Endodermal cell (in vitro differentiated cells): ENCODE measurements at regions not wholly inside any gene's neighbourhood (a gene's known extent, or its start where the extent isn't known, plus 50 kb on each side); places are given as distances from the start of the nearest gene placed in this dataset.

ENCODE experiments used
- DNase-seq: peaks from one replicate; pipeline ENCODE4 v3.0.0-alpha.2; 2017
- H3K27ac ChIP-seq: 2 replicates; pipeline ENCODE4 v1.5.1; 2013; ENCODE audit warnings: mild to moderate bottlenecking, low read depth, low read length, moderate library complexity
- H3K27me3 ChIP-seq: 2 replicates; pipeline ENCODE4 v1.6.1; 2013; ENCODE audit warnings: mild to moderate bottlenecking, low read length, moderate library complexity; ENCODE audit not compliant: insufficient read depth, control insufficient read depth, poor library complexity, severe bottlenecking
- H3K36me3 ChIP-seq: 2 replicates; pipeline ENCODE4 v1.7.0; 2013; ENCODE audit warnings: mild to moderate bottlenecking, low read length, moderate library complexity; ENCODE audit not compliant: control insufficient read depth, insufficient read depth
- H3K4me1 ChIP-seq: one replicate; pipeline ENCODE4 v1.7.0; 2013; ENCODE audit warnings: low read length; ENCODE audit not compliant: control insufficient read depth, insufficient read depth
- H3K4me3 ChIP-seq: 2 replicates; pipeline ENCODE4 v1.5.1; 2013; ENCODE audit warnings: mild to moderate bottlenecking, low read length, moderate library complexity
- H3K9ac ChIP-seq: 2 replicates; pipeline ENCODE4 v1.6.1; 2013; ENCODE audit warnings: mild to moderate bottlenecking, low read length, moderate library complexity; ENCODE audit not compliant: poor library complexity, severe bottlenecking; ENCODE audit errors: extremely low read depth
- H3K9me3 ChIP-seq: 2 replicates; pipeline ENCODE4 v1.6.1; 2013; ENCODE audit warnings: mild to moderate bottlenecking, low read length, moderate library complexity; ENCODE audit not compliant: control insufficient read depth
- H3K27ac Mint-ChIP-seq: 2 replicates; pipeline ENCODE4 v1.8.0; 2020; ENCODE audit warnings: mixed read lengths
- H3K27me3 Mint-ChIP-seq: 2 replicates; pipeline ENCODE4 v1.8.0; 2021; ENCODE audit warnings: mild to moderate bottlenecking, mixed read lengths; ENCODE audit not compliant: insufficient read depth
- H3K36me3 Mint-ChIP-seq: 2 replicates; pipeline ENCODE4 v1.8.0; 2020; ENCODE audit warnings: low read depth, mixed read lengths
- H3K4me1 Mint-ChIP-seq: 2 replicates; pipeline ENCODE4 v1.8.0; 2020; ENCODE audit warnings: mixed read lengths
- H3K4me3 Mint-ChIP-seq: 2 replicates; pipeline ENCODE4 v1.8.0; 2020; ENCODE audit warnings: mild to moderate bottlenecking, moderate library complexity, mixed read lengths
- H3K9me3 Mint-ChIP-seq: 2 replicates; pipeline ENCODE4 v1.8.0; 2020; ENCODE audit warnings: mild to moderate bottlenecking, mixed read lengths
- CTCF ChIP-seq: fragments of 200-600 bp; sonication (generic); conservative IDR thresholded peaks from 2 replicates; pipeline ENCODE4 v1.5.0; 2021; ENCODE audit warnings: antibody characterized with exemption, mild to moderate bottlenecking
- WGBS, 2 experiments: methylation state at CpG; one replicate each; pipeline versions ENCODE4 v1.1.5 to v1.1.7; 2013; ENCODE audit warnings: missing lambda C conversion rate in 2 of 2, mixed read lengths in 1 of 2; ENCODE audit not compliant: insufficient coverage in 1 of 2, insufficient read length in 1 of 2; 5-methylcytosine and 5-hydroxymethylcytosine counted together

GRCh38 chr22:49136816-49137180 lies 690.9 kb downstream of the BRD1 start:
- H3K27ac Mint-ChIP-seq = no peak overlapping the region
- Histone ChIP-seq H3K9me3 (no peaks in the 10 kb centered on the region), H3K27ac (no peak overlapping the region), H3K27me3 (no peaks in the 10 kb centered on the region), H3K36me3 (no peaks in the 10 kb centered on the region), H3K9ac (no peak overlapping the region), H3K4me3 (no peak overlapping the region), H3K4me1 (no peaks in the 10 kb centered on the region)
- 88 to 91% methylated on average over 4 to 9 of the region's 9 CpGs for WGBS, 2 experiments
- no peak for TF ChIP-seq CTCF
- no peak for DNase-seq
- no peak overlapping the region for H3K4me3 Mint-ChIP-seq
- H3K27me3 Mint-ChIP-seq = no peaks in the 10 kb centered on the region
- H3K36me3 Mint-ChIP-seq = no peaks in the 10 kb centered on the region
- no peaks in the 10 kb centered on the region for H3K9me3 Mint-ChIP-seq
- H3K4me1 Mint-ChIP-seq = no peaks in the 10 kb centered on the region

DNA sequence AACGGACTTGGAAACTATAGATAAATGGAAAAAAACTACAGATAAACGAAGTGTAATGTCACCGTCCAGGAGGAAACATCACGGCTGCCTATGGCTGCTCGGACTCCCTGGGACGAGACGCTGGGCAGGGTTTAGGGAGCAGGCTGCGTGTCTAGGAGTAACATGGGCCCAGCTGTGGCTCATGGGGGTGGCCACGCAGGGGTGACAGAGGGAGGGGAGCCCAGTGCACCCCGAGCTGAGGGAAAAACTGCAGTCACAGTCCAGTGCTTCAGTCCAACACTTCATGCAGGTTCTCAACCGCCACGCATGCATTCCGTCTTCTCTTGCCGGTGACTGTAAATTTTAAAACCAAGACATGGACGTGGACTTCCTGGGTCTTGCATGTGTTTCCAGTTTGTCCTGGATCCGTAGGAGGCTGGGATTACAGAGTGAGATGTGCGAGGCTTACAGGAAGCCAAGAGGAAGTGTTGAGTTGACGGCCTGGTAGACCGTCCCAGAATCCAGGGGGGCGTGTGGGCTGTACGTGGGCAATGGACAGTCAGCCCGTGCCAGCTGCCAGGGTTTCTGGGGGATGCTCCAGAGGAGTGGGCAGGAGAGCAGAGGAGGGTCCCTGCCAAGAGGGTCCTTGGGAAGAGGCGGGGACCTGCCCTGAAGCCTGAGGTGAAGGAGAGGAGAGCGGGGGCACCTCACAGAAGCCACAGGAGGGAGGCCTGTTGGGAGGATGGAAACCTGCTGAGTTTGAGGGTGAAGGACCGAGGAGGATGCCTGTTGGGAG lies 691.4 kb downstream of the BRD1 start:
- DNase-seq = no peak
- Mint-ChIP-seq H3K27ac (no peak overlapping the region), H3K4me1 (no peaks in the 10 kb centered on the region), H3K9me3 (no peaks in the 10 kb centered on the region), H3K27me3 (no peaks in the 10 kb centered on the region), H3K4me3 (no peak overlapping the region), H3K36me3 (no peaks in the 10 kb centered on the region)
- 89 to 91% methylated on average over 21 to 25 of the region's 25 CpGs for WGBS, 2 experiments
- Histone ChIP-seq H3K9ac (no peak overlapping the region), H3K4me1 (no peaks in the 10 kb centered on the region), H3K9me3 (no peaks in the 10 kb centered on the region), H3K27me3 (no peaks in the 10 kb centered on the region), H3K27ac (no peak overlapping the region), H3K4me3 (no peak overlapping the region), H3K36me3 (no peaks in the 10 kb centered on the region)
- TF ChIP-seq CTCF = no peak

GRCh38 chr22:49134076-49134475 lies 693.6 kb downstream of the BRD1 start:
- Histone ChIP-seq H3K27ac (no peak overlapping the region), H3K36me3 (no peaks in the 10 kb centered on the region), H3K27me3 (no peaks in the 10 kb centered on the region), H3K4me3 (no peak overlapping the region), H3K9me3 (no peaks in the 10 kb centered on the region), H3K4me1 (no peaks in the 10 kb centered on the region), H3K9ac (no peak overlapping the region)
- no peak for TF ChIP-seq CTCF
- Mint-ChIP-seq H3K27ac (no peak overlapping the region), H3K36me3 (no peaks in the 10 kb centered on the region), H3K4me3 (no peak overlapping the region), H3K4me1 (no peaks in the 10 kb centered on the region), H3K27me3 (no peaks in the 10 kb centered on the region), H3K9me3 (no peaks in the 10 kb centered on the region)
- DNase-seq = no peak
- WGBS, 2 experiments = 91 to 93% methylated on average over 8 to 13 of the region's 13 CpGs
